ENCODE measurements at regions not wholly inside any gene's neighbourhood (a gene's known extent, or its start where the extent isn't known, plus 50 kb on each side); places are given as distances from the start of the nearest gene placed in this dataset.

DNA sequence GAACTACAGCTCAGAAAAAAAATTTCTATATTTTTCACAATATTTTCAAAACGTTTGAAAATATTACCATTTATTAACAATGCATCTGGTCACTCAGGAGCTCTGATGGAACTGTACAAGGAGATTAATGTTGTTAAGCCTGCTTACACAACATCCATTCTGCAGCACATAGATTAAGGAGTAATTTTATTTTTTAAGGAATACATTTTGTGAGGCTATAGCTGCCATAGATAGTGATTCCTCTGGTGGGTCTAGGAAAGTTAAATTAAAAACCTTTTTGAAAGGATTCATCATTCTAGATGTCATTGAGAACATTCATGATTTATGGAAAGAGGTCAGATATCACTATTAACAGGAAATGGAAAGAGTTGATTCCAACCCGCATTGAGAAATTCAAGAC lies 196.9 kb downstream of the C3orf38 start:
- TF ChIP-seq, protein P1, sequence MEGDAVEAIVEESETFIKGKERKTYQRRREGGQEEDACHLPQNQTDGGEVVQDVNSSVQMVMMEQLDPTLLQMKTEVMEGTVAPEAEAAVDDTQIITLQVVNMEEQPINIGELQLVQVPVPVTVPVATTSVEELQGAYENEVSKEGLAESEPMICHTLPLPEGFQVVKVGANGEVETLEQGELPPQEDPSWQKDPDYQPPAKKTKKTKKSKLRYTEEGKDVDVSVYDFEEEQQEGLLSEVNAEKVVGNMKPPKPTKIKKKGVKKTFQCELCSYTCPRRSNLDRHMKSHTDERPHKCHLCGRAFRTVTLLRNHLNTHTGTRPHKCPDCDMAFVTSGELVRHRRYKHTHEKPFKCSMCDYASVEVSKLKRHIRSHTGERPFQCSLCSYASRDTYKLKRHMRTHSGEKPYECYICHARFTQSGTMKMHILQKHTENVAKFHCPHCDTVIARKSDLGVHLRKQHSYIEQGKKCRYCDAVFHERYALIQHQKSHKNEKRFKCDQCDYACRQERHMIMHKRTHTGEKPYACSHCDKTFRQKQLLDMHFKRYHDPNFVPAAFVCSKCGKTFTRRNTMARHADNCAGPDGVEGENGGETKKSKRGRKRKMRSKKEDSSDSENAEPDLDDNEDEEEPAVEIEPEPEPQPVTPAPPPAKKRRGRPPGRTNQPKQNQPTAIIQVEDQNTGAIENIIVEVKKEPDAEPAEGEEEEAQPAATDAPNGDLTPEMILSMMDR (conservative IDR thresholded peaks at IDR 0.05): no peak
- Histone ChIP-seq H3K36me3 (ENCODE audit: control insufficient read depth, insufficient read depth, low read length) (no peaks in the 10 kb centered on the region), H3K9me3 (ENCODE audit: control insufficient read depth, low read length) (no peaks in the 10 kb centered on the region), H3K9ac (ENCODE audit: extremely low read depth, low read length, poor library complexity, severe bottlenecking) (no peak overlapping the region), H3K27me3 (ENCODE audit: control insufficient read depth, insufficient read depth, low read length, poor library complexity, severe bottlenecking) (no peaks in the 10 kb centered on the region), H3K4me1 (ENCODE audit: control insufficient read depth, insufficient read depth, low read length) (no peaks in the 10 kb centered on the region), H3K27ac (ENCODE audit: low read depth, low read length) (no peak overlapping the region), H3K4me3 (ENCODE audit: low read length) (no peak overlapping the region)
- H3K27ac Mint-ChIP-seq: no peak overlapping the region
- no peak overlapping the region for H3K4me3 Mint-ChIP-seq
- no peaks in the 10 kb centered on the region for H3K36me3 Mint-ChIP-seq (ENCODE audit: low read depth)
- no peak for DNase-seq
- no peaks in the 10 kb centered on the region for H3K4me1 Mint-ChIP-seq
- WGBS, 2 experiments (ENCODE audit: insufficient coverage in 1 of 2, insufficient read length in 1 of 2): 90 to 100% methylated on average over 2 of the region's 2 CpGs
- no peaks in the 10 kb centered on the region for H3K9me3 Mint-ChIP-seq
- no peaks in the 10 kb centered on the region for H3K27me3 Mint-ChIP-seq (ENCODE audit: insufficient read depth)

DNA sequence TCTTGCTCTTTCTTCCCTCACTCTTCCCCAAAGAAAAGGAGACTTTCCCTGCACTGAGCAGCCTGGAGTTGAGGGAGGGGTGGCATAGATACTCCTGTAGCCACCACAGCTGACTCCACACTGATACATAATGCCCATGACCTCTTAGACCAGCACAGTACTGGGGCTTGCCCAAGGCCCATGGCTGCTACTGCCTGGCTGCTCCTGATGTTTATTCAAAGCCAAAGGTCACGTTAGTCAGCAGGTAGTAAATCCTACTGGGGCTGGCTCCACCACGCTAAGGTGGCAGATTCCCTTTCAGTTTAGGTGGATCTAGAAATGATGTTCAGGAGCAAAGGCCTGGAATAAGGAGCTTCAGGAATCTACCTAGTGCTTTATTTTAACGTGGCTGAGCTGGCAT lies 212.7 kb downstream of the C3orf38 start:
- Histone ChIP-seq H3K9ac (ENCODE audit: extremely low read depth, low read length, poor library complexity, severe bottlenecking) (no peak overlapping the region), H3K4me1 (ENCODE audit: control insufficient read depth, insufficient read depth, low read length) (no peaks in the 10 kb centered on the region), H3K27me3 (ENCODE audit: control insufficient read depth, insufficient read depth, low read length, poor library complexity, severe bottlenecking) (no peaks in the 10 kb centered on the region), H3K27ac (ENCODE audit: low read depth, low read length) (no peak overlapping the region), H3K4me3 (ENCODE audit: low read length) (no peak overlapping the region), H3K36me3 (ENCODE audit: control insufficient read depth, insufficient read depth, low read length) (no peaks in the 10 kb centered on the region), H3K9me3 (ENCODE audit: control insufficient read depth, low read length) (no peaks in the 10 kb centered on the region)
- TF ChIP-seq, protein P1 (conservative IDR thresholded peaks at IDR 0.05): no peak
- Mint-ChIP-seq H3K36me3 (ENCODE audit: low read depth) (no peaks in the 10 kb centered on the region), H3K4me3 (no peak overlapping the region), H3K9me3 (no peaks in the 10 kb centered on the region), H3K4me1 (peaks cover 3% of the 10 kb centered on the region), H3K27ac (peak overlapping the region; percentile 48), H3K27me3 (ENCODE audit: insufficient read depth) (no peaks in the 10 kb centered on the region)
- WGBS, 2 experiments (ENCODE audit: insufficient coverage in 1 of 2, insufficient read length in 1 of 2): 83% methylated on average over 3 of the region's 3 CpGs; no CpG with 5 or more reads in 1 of the 2 experiments
- peak; percentile 46 for DNase-seq

DNA sequence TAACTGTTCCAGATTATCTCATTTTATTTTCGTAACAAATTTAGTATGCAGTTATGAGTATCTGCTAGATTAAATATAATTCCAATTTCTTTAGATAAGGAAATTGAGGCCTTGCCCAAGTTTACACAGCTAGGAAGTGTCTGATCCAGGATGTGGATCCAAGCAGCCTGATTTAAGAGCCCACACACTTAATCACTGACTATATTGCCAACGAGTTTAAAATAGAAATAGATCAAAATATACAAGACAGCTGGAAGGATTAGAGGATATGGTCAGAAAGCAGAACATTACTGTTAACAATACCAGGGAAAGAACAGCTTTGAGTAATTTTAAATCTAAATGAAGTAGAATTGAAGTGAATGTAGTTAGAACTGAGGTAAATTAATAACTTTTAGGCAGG lies 215.2 kb downstream of the C3orf38 start:
- Histone ChIP-seq H3K4me3 (ENCODE audit: low read length) (no peak overlapping the region), H3K9ac (ENCODE audit: extremely low read depth, low read length, poor library complexity, severe bottlenecking) (no peak overlapping the region), H3K36me3 (ENCODE audit: control insufficient read depth, insufficient read depth, low read length) (no peaks in the 10 kb centered on the region), H3K9me3 (ENCODE audit: control insufficient read depth, low read length) (no peaks in the 10 kb centered on the region), H3K27me3 (ENCODE audit: control insufficient read depth, insufficient read depth, low read length, poor library complexity, severe bottlenecking) (no peaks in the 10 kb centered on the region), H3K4me1 (ENCODE audit: control insufficient read depth, insufficient read depth, low read length) (no peaks in the 10 kb centered on the region), H3K27ac (ENCODE audit: low read depth, low read length) (no peak overlapping the region)
- Mint-ChIP-seq H3K9me3 (no peaks in the 10 kb centered on the region), H3K4me3 (no peak overlapping the region), H3K36me3 (ENCODE audit: low read depth) (no peaks in the 10 kb centered on the region), H3K27ac (no peak overlapping the region), H3K27me3 (ENCODE audit: insufficient read depth) (no peaks in the 10 kb centered on the region), H3K4me1 (peaks cover 3% of the 10 kb centered on the region)
- 100% methylated on average over 2 of the region's 2 CpGs; no CpG with 5 or more reads in 1 of the 2 experiments for WGBS, 2 experiments (ENCODE audit: insufficient coverage in 1 of 2, insufficient read length in 1 of 2)
- TF ChIP-seq, protein P1 (conservative IDR thresholded peaks at IDR 0.05): no peak
- DNase-seq: no peak

Data from endodermal cell (in vitro differentiated cells).